Colonic mucosa (tissue), 4 donors: ENCODE measurements at regions not wholly inside any gene's neighbourhood (a gene's known extent, or its start where the extent isn't known, plus 50 kb on each side); places are given as distances from the start of the nearest gene placed in this dataset.
A peak's percentile ranks its signal among the peaks of the same experiment; 100 is the strongest.
"Not testable (repeated sequence)": the region's sequence is repeated elsewhere in the genome, so short reads cannot be mapped to it uniquely, and the experiment has no call there.

ENCODE experiments used
- DNase-seq: peaks from one replicate; pipeline ENCODE4 v3.0.0-alpha.2; 2020
- H3K27ac ChIP-seq: fragments of 200-600 bp; one replicate; pipeline ENCODE4 v1.8.0; 2021
- H3K27me3 ChIP-seq: fragments of 200-600 bp; one replicate; pipeline ENCODE4 v1.8.0; 2021
- H3K36me3 ChIP-seq: fragments of 200-600 bp; one replicate; pipeline ENCODE4 v1.8.0; 2021
- H3K4me1 ChIP-seq: fragments of 200-600 bp; one replicate; pipeline ENCODE4 v1.8.0; 2021; ENCODE audit warnings: mild to moderate bottlenecking
- H3K4me3 ChIP-seq: fragments of 200-600 bp; one replicate; pipeline ENCODE4 v1.8.0; 2021
- H3K9ac ChIP-seq, 2 donors: one replicate each; pipeline ENCODE4 v1.7.0; 2013; ENCODE audit warnings: control low read depth in 2 of 2, low read depth in 2 of 2, low read length in 2 of 2
- H3K9me3 ChIP-seq: fragments of 200-600 bp; one replicate; pipeline ENCODE4 v1.8.0; 2021
- CTCF ChIP-seq: fragments of 200-600 bp; IDR thresholded peaks from one replicate; pipeline ENCODE4 v1.8.0; 2022; ENCODE audit warnings: antibody characterized with exemption, mild to moderate bottlenecking
- intact Hi-C: fragments of 100-400 bp; cut with DNase I; formaldehyde crosslinking; loops from one replicate; pipeline ENCODE4 v1.14.1; 2022
- donor health status: healthy.
- donor health status: DM: no; HTN: no; CAD: no.
- donor health status: DM: no; HTN: no; CAD: no.

- H3K36me3 ChIP-seq, DNase-seq, H3K9me3 ChIP-seq, H3K27ac ChIP-seq, H3K4me3 ChIP-seq, intact Hi-C loops, H3K9ac ChIP-seq, H3K4me1 ChIP-seq, H3K27me3 ChIP-seq: not testable (repeated sequence)
Measured at GRCh38 chr1:120529475-120530089, 114.7 kb downstream of the NBPF8 start.

- H3K4me1 ChIP-seq, H3K36me3 ChIP-seq, intact Hi-C loops, DNase-seq, H3K27me3 ChIP-seq, H3K27ac ChIP-seq, H3K9ac ChIP-seq, H3K4me3 ChIP-seq, H3K9me3 ChIP-seq: not testable (repeated sequence)
Measured at GRCh38 chr1:120531455-120531854, 116.6 kb downstream of the NBPF8 start.

- H3K9me3 ChIP-seq, H3K9ac ChIP-seq, DNase-seq, intact Hi-C loops, H3K27ac ChIP-seq, H3K4me3 ChIP-seq, H3K36me3 ChIP-seq, H3K27me3 ChIP-seq, H3K4me1 ChIP-seq: not testable (repeated sequence)
Measured at GRCh38 chr1:120534361-120535047, 119.7 kb downstream of the NBPF8 start.

- H3K4me1 ChIP-seq, H3K4me3 ChIP-seq, H3K27me3 ChIP-seq, H3K9ac ChIP-seq, H3K27ac ChIP-seq, intact Hi-C loops, H3K9me3 ChIP-seq, H3K36me3 ChIP-seq, DNase-seq: not testable (repeated sequence)
Measured at GRCh38 chr1:120535052-120535451, 120.2 kb downstream of the NBPF8 start.

GRCh38 chr1:120541394-120541793 lies 126.6 kb downstream of the NBPF8 start:
- H3K27me3 ChIP-seq, intact Hi-C loops, H3K9ac ChIP-seq, H3K4me3 ChIP-seq, H3K9me3 ChIP-seq, DNase-seq, H3K27ac ChIP-seq, H3K36me3 ChIP-seq, H3K4me1 ChIP-seq: not testable (repeated sequence)

- H3K27ac ChIP-seq, H3K36me3 ChIP-seq, H3K27me3 ChIP-seq, H3K9ac ChIP-seq, H3K4me1 ChIP-seq, DNase-seq, H3K9me3 ChIP-seq, intact Hi-C loops, H3K4me3 ChIP-seq: not testable (repeated sequence)
Measured at GRCh38 chr1:120542365-120542764, 127.5 kb downstream of the NBPF8 start.

GRCh38 chr1:120542940-120543339 lies 128.1 kb downstream of the NBPF8 start:
- H3K27me3 ChIP-seq, DNase-seq, H3K36me3 ChIP-seq, H3K4me3 ChIP-seq, H3K9ac ChIP-seq, H3K27ac ChIP-seq, intact Hi-C loops, H3K9me3 ChIP-seq, H3K4me1 ChIP-seq: not testable (repeated sequence)

- H3K4me1 ChIP-seq, H3K9ac ChIP-seq, H3K4me3 ChIP-seq, H3K9me3 ChIP-seq, intact Hi-C loops, H3K27ac ChIP-seq, H3K36me3 ChIP-seq, H3K27me3 ChIP-seq: not testable (repeated sequence)
- TF ChIP-seq CTCF = peak; percentile 51
- DNase-seq = peak; percentile 88
Measured at GRCh38 chr1:120544434-120544833, 129.6 kb downstream of the NBPF8 start.

GRCh38 chr1:120550335-120550734 lies 135.5 kb downstream of the NBPF8 start:
- intact Hi-C loops, H3K9me3 ChIP-seq, H3K36me3 ChIP-seq, H3K4me3 ChIP-seq, DNase-seq, H3K9ac ChIP-seq, H3K27me3 ChIP-seq, H3K27ac ChIP-seq, H3K4me1 ChIP-seq: not testable (repeated sequence)

GRCh38 chr1:120552190-120552589 lies 137.4 kb downstream of the NBPF8 start:
- H3K4me1 ChIP-seq, H3K27ac ChIP-seq, H3K4me3 ChIP-seq, H3K27me3 ChIP-seq, DNase-seq, H3K36me3 ChIP-seq, H3K9ac ChIP-seq, H3K9me3 ChIP-seq, intact Hi-C loops: not testable (repeated sequence)

GRCh38 chr1:120557605-120558302 lies 142.9 kb downstream of the NBPF8 start:
- DNase-seq, H3K9ac ChIP-seq, H3K27ac ChIP-seq: not testable (repeated sequence)

GRCh38 chr1:120558303-120559060 lies 143.6 kb downstream of the NBPF8 start:
- H3K9me3 ChIP-seq, intact Hi-C loops, H3K4me1 ChIP-seq, H3K27me3 ChIP-seq, H3K36me3 ChIP-seq: not testable (repeated sequence)
- H3K27ac ChIP-seq = peak overlapping the region; percentile 69
- peak overlapping the region; percentile 37 for H3K4me3 ChIP-seq
- H3K9ac ChIP-seq = peak overlapping the region in 1 of 2 donors; percentile 24
- peak; percentile 72 for DNase-seq

More at GRCh38 chr1:120557605-120558302, 142.9 kb downstream of the NBPF8 start:
- H3K4me1 ChIP-seq, intact Hi-C loops, H3K27me3 ChIP-seq, H3K9me3 ChIP-seq, H3K36me3 ChIP-seq: not testable (repeated sequence)
- peak overlapping the region; percentile 37 for H3K4me3 ChIP-seq
